Stimulated activated CD4-positive, alpha-beta T cell treated with anti-CD3 and anti-CD28 coated beads, Interleukin-15, amount 100 ng/mL, for 48 hours (primary cell): ENCODE measurements at regions not wholly inside any gene's neighbourhood (a gene's known extent, or its start where the extent isn't known, plus 50 kb on each side); places are given as distances from the start of the nearest gene placed in this dataset.
"Not testable (repeated sequence)": the region's sequence is repeated elsewhere in the genome, so short reads cannot be mapped to it uniquely, and the experiment has no call there.

Source experiments
- DNase-seq, 2 donors: peaks; one replicate each; pipeline ENCODE4 v3.0.0-alpha.2; 2020; ENCODE audit warnings: low read depth in 2 of 2

GRCh38 chr15:55126111-55126510 is 70.6 kb downstream of the RSL24D1 start:
- DNase-seq, result no peak

- DNase-seq, result no peak
Measured at GRCh38 chr15:55124616-55125015, 72.1 kb downstream of the RSL24D1 start.

- DNase-seq, result no peak
Measured at GRCh38 chr15:55118344-55118870, 78.3 kb downstream of the RSL24D1 start.

- no peak for DNase-seq
Measured at GRCh38 chr15:55116636-55117035, 80.1 kb downstream of the RSL24D1 start.

- DNase-seq, result no peak
Measured at GRCh38 chr15:55113736-55114135, 83.0 kb downstream of the RSL24D1 start.

GRCh38 chr15:55112706-55113105 is 84.0 kb downstream of the RSL24D1 start:
- DNase-seq, result no peak

GRCh38 chr15:55110446-55110845 is 86.3 kb downstream of the RSL24D1 start:
- DNase-seq, result no peak

GRCh38 chr15:55108858-55109518 is 87.8 kb downstream of the RSL24D1 start:
- DNase-seq, result peak; percentile 36 to 40

- DNase-seq, result no peak
Measured at GRCh38 chr15:55108448-55108847, 88.3 kb downstream of the RSL24D1 start.

GRCh38 chr15:55106155-55106554 is 90.6 kb downstream of the RSL24D1 start:
- DNase-seq, result no peak

- no peak for DNase-seq
Measured at GRCh38 chr15:55094136-55094535, 102.6 kb downstream of the RSL24D1 start.

GRCh38 chr15:55088207-55088606 is 108.5 kb downstream of the RSL24D1 start:
- no peak for DNase-seq

- DNase-seq, result no peak
Measured at GRCh38 chr15:55084673-55085072, 112.1 kb downstream of the RSL24D1 start.

- DNase-seq, result no peak
Measured at GRCh38 chr15:55084216-55084615, 112.5 kb downstream of the RSL24D1 start.

- not testable (repeated sequence) for DNase-seq
Measured at GRCh38 chr15:55077052-55077451, 119.7 kb downstream of the RSL24D1 start.

- DNase-seq, result no peak
Measured at GRCh38 chr15:55074431-55074830, 122.3 kb downstream of the RSL24D1 start.

GRCh38 chr15:55063970-55064369 is 132.8 kb downstream of the RSL24D1 start:
- DNase-seq, result not testable (repeated sequence)

GRCh38 chr15:55060836-55061235 is 135.9 kb downstream of the RSL24D1 start:
- no peak for DNase-seq

- DNase-seq, result no peak
Measured at GRCh38 chr15:55056500-55056899, 140.2 kb downstream of the RSL24D1 start.

- no peak for DNase-seq
Measured at GRCh38 chr15:55044162-55044561, 152.6 kb downstream of the RSL24D1 start.

- DNase-seq, result no peak
Measured at GRCh38 chr15:55037071-55037470, 159.7 kb downstream of the RSL24D1 start.

- DNase-seq, result no peak
Measured at GRCh38 chr15:55035749-55036148, 161.0 kb downstream of the RSL24D1 start.

GRCh38 chr15:55033574-55033973 is 163.2 kb downstream of the RSL24D1 start:
- no peak for DNase-seq

- no peak for DNase-seq
Measured at GRCh38 chr15:55031727-55032126, 165.0 kb downstream of the RSL24D1 start.
